K562 (cell line): ENCODE measurements at regions not wholly inside any gene's neighbourhood (a gene's known extent, or its start where the extent isn't known, plus 50 kb on each side); places are given as distances from the start of the nearest gene placed in this dataset.
"Not testable (repeated sequence)": the region's sequence is repeated elsewhere in the genome, so short reads cannot be mapped to it uniquely, and the experiment has no call there.

Experiments
- ATAC-seq: fragments of 200-7000 bp; cut with Tn5 transposase; 3 replicates; pipeline ENCODE4 v1.9.1; 2020; ENCODE audit warnings: moderate library complexity
- BruUV-seq: library from RNA; stranded (reverse); fragments of 400-500 nt; replicated peaks from 2 replicates; lab custom pipeline; 2021; lab: Mats Ljungman, UMichigan
- CTCF ChIA-PET: fragments of 300-600 bp; formaldehyde crosslinking; extraction: SDS; loops from one replicate; lab custom pipeline; 2021; ENCODE audit warnings: low intra/inter-chr PET ratio; lab: Yijun Ruan, JAX
- POLR2A ChIA-PET: fragments of 300-600, 350-650 bp; sonication (Branson Sonifier 250); formaldehyde crosslinking; extraction: SDS; loops from one replicate; lab custom pipeline; 2021; ENCODE audit warnings: antibody characterized with exemption, inconsistent platforms; lab: Yijun Ruan, JAX
- DNase-seq, 4 experiments: peaks; one replicate each; pipeline versions ENCODE4 v3.0.0 to v3.0.0-alpha.2; 2011 to 2018; ENCODE audit warnings: low spot score in 3 of 4, mixed read lengths in 3 of 4; ENCODE audit errors: extremely low read depth in 1 of 4
- FAIRE-seq: peaks from 2 replicates; lab custom pipeline; 2011; peaks lifted over from hg19 to GRCh38; lab: Jason Lieb, UNC
- H2AFZ ChIP-seq: 2 replicates; pipeline ENCODE4 v1.6.0; 2011; ENCODE audit warnings: low read depth, low read length, control low read depth, inconsistent platforms
- H3K27ac ChIP-seq: fragments of 200-600 bp; 3 replicates; pipeline ENCODE4 v1.8.0; 2011; ENCODE audit warnings: low read depth, mild to moderate bottlenecking, control low read depth, inconsistent platforms, low read length, moderate library complexity, mixed read lengths; ENCODE audit errors: extremely low read depth
- H3K27me3 ChIP-seq, 2 experiments: fragments of 300-600 bp in 1 of 2; 2 replicates in 1 of 2; 3 replicates in 1 of 2; pipeline versions ENCODE4 v1.6.0 to v1.8.0; 2011; ENCODE audit warnings: inconsistent platforms in 2 of 2, low read length in 2 of 2, mild to moderate bottlenecking in 1 of 2, mixed read lengths in 1 of 2, moderate library complexity in 1 of 2; ENCODE audit not compliant: control insufficient read depth in 2 of 2, insufficient read depth in 2 of 2
- H3K36me3 ChIP-seq: fragments of 300-600 bp; 3 replicates; pipeline ENCODE4 v1.8.0; 2011; ENCODE audit warnings: mild to moderate bottlenecking, low read length, inconsistent platforms; ENCODE audit not compliant: control insufficient read depth, insufficient read depth
- H3K4me1 ChIP-seq, 2 experiments: fragments of 200-600 bp in 1 of 2; replicated peaks in 1 of 2; 2 replicates in 1 of 2; 3 replicates in 1 of 2; pipeline versions ENCODE4 v1.5.1 to v1.8.0; 2011; ENCODE audit warnings: inconsistent platforms in 2 of 2, low read length in 2 of 2, mild to moderate bottlenecking in 1 of 2, mixed read lengths in 1 of 2, moderate library complexity in 1 of 2; ENCODE audit not compliant: control insufficient read depth in 2 of 2, insufficient read depth in 2 of 2
- H3K4me2 ChIP-seq: 2 replicates; pipeline ENCODE4 v1.6.1; 2011; ENCODE audit warnings: low read length, control low read depth, inconsistent platforms, mixed read lengths; ENCODE audit not compliant: insufficient read depth
- H3K4me3 ChIP-seq: fragments of 200-600 bp; sonication (generic), shearing (Covaris generic); 2 replicates; pipeline ENCODE4 v1.5.1; 2016; ENCODE audit warnings: control low read depth, inconsistent platforms
- H3K79me2 ChIP-seq: fragments of 200-600 bp; 3 replicates; pipeline ENCODE4 v1.8.0; 2011; ENCODE audit warnings: low read length, inconsistent platforms; ENCODE audit not compliant: control insufficient read depth, insufficient read depth
- H3K9ac ChIP-seq, 2 experiments: 2 replicates each; pipeline versions ENCODE4 v1.6.0 to v1.6.1; 2011; ENCODE audit warnings: low read depth in 2 of 2, low read length in 2 of 2, control low read depth in 1 of 2, inconsistent platforms in 1 of 2, mild to moderate bottlenecking in 1 of 2, mixed read lengths in 1 of 2; ENCODE audit not compliant: insufficient read depth in 1 of 2
- H3K9me1 ChIP-seq: one replicate; pipeline ENCODE4 v1.6.0; 2011; ENCODE audit warnings: inconsistent platforms, mild to moderate bottlenecking, low read length, moderate library complexity; ENCODE audit not compliant: control insufficient read depth, insufficient read depth
- H3K9me3 ChIP-seq: replicated peaks from 2 replicates; pipeline ENCODE4 v1.5.1; 2011; ENCODE audit warnings: low read depth, low read length, inconsistent platforms; ENCODE audit not compliant: control insufficient read depth, insufficient read depth
- H4K20me1 ChIP-seq: replicated peaks from 2 replicates; pipeline ENCODE4 v1.6.1; 2011; ENCODE audit warnings: low read length, inconsistent platforms, mixed read lengths; ENCODE audit not compliant: control insufficient read depth, insufficient read depth
- MEF2D ChIP-seq: conservative IDR thresholded peaks from 2 replicates; pipeline ENCODE4 v1.6.1; 2016; ENCODE audit warnings: low read depth, missing genetic modification characterization, missing compliant biosample characterization
- SFPQ ChIP-seq: fragments of 200-400 bp; formaldehyde crosslinking; IDR thresholded peaks from 2 replicates; pipeline ENCODE4 v1.6.1; 2017; ENCODE audit warnings: mild to moderate bottlenecking, low read depth, low read length, moderate library complexity
- SRSF3 ChIP-seq: fragments of 200-400 bp; formaldehyde crosslinking; IDR thresholded peaks from 2 replicates; pipeline ENCODE4 v1.6.1; 2016; ENCODE audit warnings: mild to moderate bottlenecking, low read length, moderate library complexity; ENCODE audit not compliant: insufficient read depth
- WGBS: fragments of 100-300 bp; shearing (Covaris generic); methylation state at CpG from one replicate; pipeline ENCODE4 v1.1.6; 2016; ENCODE audit warnings: low coverage, mixed read lengths; ENCODE audit not compliant: insufficient coverage; ENCODE audit errors: missing lambda C conversion rate; 5-methylcytosine and 5-hydroxymethylcytosine counted together
- in situ Hi-C: fragments of 300-500 bp; cut with MboI; formaldehyde crosslinking; loops from 4 replicates; pipeline ENCODE4 v1.15.0; 2018; ENCODE audit warnings: inconsistent platforms, mixed read lengths
- intact Hi-C: fragments of 100-400 bp; cut with micrococcal nuclease; formaldehyde crosslinking; loops from 2 replicates; pipeline ENCODE4 v1.14.2; 2022

GRCh38 chr9:73327149-73327548 lies 175.5 kb downstream of the ANXA1 start (continued):
- TF ChIP-seq SRSF3 (no peak), SFPQ (no peak), MEF2D (tag) (no peak)

GRCh38 chr9:73337182-73337581 lies 185.5 kb downstream of the ANXA1 start:
- H3K4me3 ChIP-seq, H2AFZ ChIP-seq, H3K79me2 ChIP-seq, in situ Hi-C loops, BruUV-seq, FAIRE-seq, CTCF ChIA-PET, intact Hi-C loops, POLR2A ChIA-PET, H3K9me1 ChIP-seq, H3K27ac ChIP-seq, ATAC-seq, H3K27me3 ChIP-seq, H3K9me3 ChIP-seq, H3K4me2 ChIP-seq, DNase-seq, H4K20me1 ChIP-seq, H3K9ac ChIP-seq, H3K36me3 ChIP-seq, H3K4me1 ChIP-seq: not testable (repeated sequence)
- WGBS: 56% methylated on average over 2 of the region's 2 CpGs
